NCI-H1092 (cell line): ENCODE measurements at regions not wholly inside any gene's neighbourhood (a gene's known extent, or its start where the extent isn't known, plus 50 kb on each side); places are given as distances from the start of the nearest gene placed in this dataset.

Experiments
- DNase-seq: peaks from one replicate; lab custom pipeline; 2025; lab: John Stamatoyannopoulos, UW

DNA sequence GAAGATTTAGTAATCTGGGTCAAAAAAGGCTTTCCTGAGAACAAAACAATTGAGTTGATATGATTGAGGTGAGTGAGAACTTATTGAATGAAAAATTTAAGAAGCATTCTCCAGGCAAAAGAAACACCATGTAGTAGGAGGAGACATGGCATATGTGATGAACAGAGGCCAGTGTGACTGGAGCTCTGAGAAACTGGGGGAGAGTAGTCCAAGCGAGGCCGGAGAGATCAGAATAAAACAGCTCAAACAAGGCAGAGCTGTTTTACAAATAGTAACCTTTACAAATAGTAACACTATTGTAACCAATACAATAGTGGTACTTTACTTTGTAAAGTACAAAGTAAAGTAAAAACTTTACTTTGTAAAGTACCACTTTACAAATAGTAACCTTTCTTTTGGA is 1159.1 kb downstream of the PCDH9 start:
- DNase-seq = no peak

DNA sequence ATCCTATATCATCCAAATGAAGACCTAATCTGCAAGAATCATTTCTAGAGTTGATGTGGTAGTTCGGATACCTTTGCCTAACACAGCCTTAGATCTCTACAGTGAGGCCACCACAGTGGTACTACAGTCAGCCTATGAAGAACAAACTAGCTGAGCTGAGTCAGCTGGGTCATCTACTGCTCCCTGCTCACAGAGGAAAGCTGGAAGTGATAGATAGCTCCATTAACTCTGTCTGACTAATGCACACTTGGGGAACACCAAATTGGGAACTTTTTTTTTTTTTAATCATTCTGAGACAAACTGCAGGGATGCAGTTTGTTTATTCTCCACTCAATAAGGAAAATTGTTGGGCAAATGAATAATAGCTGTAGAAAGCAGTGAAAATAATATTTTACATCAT is 1160.6 kb downstream of the PCDH9 start:
- no peak for DNase-seq

DNA sequence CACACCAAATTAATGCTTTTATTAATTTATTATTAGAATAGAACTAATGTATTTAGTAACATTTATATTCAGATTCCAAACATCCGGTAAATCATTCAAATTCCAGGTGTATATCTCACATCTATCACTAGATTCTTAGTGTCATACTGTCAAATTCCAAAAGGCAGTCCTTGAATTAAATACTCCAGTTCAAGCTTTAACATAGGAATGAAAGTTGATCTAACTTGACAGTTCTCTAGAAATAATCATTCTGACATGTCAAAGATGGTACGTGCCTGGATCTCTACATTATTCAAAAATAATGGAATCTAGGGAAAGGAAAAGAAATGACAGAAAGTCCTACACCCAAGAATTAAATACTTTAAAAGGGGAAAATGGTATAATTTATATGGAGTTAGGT is 1161.5 kb downstream of the PCDH9 start:
- no peak for DNase-seq

DNA sequence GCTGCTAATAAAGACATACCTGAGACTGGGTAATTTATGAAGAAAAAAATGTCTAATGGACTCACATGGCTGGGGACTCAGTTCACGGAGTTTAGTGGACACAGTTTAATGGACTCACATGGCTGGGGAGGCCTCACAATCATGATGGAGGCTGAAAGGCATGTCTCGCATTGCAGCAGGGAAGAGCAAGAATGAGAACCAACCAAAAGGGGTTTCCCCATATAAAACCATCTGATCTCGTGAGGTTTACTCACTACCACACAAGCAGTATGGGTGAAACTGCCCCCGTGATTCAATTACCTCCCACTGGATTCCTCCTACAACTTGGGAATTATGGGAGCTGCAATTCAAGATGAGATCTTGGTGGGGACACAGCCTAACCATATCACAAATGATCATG is 1181.2 kb downstream of the PCDH9 start:
- DNase-seq = no peak

DNA sequence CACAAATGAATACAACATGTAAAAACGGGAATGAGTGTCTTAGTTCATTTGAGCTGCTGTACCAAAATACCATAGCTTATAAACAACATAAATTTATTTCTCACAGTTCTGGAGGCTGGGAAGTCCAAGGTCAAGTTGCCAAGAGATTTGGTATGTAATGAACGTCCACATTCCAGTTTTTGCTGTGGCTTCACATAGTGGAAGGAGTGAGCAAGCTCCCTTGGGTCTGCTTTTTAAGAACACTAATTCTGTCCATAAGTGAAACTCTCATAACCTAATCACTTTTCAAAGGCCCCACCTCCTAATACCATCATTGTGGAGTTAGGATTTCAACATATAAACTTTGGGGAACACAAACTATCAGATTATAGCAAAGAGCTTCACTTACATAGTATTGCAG is 1189.6 kb downstream of the PCDH9 start:
- no peak for DNase-seq

DNA sequence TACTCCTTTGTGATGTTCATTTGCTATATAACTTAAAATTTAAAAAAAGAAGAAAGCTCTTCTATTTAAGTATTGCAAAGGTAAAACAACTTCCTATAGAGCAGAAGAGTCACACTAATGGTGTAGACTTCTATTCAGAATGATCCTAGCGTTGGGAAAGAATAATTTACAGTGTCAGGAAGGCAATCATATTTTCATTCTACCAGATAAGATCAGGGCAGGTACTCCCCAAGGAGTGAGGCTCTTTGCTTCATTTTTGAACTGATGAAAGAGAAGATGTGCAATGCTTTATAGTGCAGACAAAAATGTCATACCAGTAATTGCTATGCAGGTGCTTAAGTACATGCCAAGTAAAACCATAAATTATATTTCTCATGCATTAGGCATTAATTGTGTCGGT is 1193.0 kb downstream of the PCDH9 start:
- no peak for DNase-seq

DNA sequence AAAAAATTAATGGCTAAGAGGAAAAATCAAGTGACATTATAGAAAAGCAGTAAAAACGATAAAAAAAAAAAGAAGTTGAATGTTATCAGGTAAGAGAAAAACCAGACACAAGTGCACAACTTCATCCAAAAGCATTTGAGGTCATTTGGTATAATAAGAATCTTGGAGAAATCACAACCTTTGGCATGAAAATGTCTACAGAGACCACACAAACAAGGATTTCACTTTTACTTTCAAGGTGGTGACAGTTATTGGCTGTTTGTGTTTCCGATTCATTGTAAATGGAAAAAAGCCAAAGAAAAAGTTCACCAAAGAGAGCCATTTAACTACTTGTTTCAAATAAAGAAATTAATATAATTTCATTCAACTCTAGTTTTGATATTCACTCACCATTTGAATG is 1193.5 kb downstream of the PCDH9 start:
- no peak for DNase-seq

DNA sequence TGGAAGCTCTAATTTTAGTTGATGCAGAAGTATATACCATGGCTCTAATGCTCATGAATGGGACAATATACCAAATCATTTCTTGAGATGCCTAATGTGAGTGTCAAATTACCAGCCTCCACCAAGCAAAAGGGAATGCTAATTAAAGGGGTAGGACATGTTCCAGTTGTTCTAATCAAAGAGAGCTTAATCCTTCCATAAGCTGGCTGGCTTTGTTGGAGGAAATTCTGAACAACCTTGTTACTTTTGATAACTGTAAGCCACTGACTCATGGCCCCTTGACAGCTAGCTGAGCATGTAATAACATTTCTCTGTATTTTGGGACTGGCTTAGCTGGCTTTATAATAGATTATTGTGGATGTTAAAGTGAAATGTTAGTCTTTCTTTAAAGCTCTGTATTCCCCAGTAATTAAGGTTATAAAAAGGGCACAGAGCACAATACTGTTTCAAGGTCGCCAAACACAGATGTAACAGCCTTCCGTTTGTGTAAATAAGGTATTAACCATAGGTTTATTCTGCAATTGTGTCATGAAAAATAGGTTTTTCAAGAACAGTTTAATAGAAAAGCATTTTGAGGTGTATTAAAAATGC is 1194.0 kb downstream of the PCDH9 start:
- no peak for DNase-seq

DNA sequence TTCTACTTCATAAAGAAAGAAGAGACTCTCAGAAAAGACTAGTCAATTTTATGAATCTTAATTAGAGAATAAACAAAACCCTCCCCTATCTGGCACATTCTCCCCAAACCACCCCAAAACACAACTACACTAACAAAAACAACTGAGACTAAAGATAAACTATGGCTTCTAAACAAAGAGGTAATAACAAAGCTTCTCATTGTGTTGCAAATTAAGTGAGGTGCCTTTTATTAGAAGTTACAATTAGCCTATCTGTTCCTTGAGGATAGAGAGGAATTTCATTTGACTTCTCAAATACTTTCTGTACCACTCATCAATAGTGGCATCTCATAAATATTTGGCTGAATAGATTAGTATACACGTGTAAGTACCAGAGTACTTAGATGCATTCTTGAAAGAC is 1196.2 kb downstream of the PCDH9 start:
- no peak for DNase-seq

DNA sequence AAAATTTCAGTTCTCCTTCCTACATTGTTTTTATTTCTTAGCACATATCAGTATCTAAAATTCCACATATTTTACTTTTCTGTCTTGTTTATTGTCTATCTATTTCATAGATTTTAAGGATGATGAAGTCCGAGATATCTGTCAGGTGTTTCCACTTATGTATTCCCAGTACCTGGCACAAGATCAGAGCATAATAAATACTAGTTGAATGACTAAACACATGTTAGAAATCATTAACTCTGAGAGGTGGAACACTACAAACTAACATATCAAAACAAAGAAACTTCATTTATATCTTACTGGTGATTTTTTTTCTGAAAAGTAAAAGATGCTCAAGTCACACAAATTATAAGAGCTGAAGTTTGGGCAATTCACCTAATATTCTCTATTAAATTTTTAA is 1208.3 kb downstream of the PCDH9 start:
- DNase-seq = no peak

DNA sequence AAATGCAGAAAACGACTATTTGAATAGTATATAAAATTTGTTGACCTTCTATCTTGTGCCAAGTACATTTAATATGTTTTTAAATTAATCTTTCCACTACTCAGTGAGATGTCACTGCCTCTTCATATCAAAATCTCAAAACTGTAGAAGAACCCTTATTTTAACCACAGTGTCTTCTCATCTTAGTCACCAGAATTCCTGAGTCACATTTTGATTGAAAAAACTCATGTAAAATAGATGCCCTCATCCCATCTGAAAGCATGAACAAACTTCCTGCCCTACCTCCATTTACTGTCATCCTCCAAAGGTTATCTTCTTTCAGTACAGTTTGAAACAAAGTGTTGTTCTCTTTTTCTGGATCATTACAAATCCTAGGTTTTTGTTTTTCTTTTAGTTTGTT is 1215.4 kb downstream of the PCDH9 start:
- no peak for DNase-seq

DNA sequence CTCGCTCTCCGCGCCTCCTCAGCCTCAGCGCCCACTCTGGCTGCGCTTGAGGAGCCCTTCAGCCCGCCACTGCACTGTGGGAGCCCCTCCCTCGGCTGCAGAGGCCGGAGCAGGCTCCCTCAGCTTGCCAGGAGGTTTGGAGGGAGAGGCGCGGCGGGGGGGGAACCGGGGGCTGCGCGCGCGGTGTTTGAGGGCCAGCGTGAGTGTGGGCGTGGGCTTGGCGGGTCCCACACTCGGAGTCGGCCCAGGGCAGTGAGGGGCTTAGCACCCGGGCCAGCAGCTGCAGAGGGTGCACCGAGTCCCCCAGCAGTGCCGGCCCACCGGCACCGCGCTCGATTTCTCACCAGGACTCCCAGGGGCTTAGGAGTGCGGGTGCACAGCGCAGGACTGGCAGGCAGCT is 1220.9 kb downstream of the PCDH9 start:
- DNase-seq = no peak

DNA sequence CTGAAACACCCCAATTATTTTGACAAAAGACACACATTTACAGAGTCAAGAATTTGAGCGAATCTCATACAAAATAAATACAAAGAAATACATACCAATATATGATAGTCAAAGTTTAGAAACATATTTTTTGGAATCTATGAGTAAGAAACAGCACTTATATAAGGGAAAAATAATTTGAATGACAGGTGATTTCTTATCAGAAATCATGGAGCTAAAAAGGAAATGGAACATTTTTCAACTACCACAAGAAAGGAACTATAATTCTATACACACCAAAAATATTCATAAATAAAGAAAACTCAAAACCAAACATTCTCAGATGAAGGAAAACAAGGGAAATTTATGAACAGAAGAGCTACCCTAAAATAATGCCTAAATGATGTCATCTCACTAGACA is 1226.6 kb downstream of the PCDH9 start:
- no peak for DNase-seq

DNA sequence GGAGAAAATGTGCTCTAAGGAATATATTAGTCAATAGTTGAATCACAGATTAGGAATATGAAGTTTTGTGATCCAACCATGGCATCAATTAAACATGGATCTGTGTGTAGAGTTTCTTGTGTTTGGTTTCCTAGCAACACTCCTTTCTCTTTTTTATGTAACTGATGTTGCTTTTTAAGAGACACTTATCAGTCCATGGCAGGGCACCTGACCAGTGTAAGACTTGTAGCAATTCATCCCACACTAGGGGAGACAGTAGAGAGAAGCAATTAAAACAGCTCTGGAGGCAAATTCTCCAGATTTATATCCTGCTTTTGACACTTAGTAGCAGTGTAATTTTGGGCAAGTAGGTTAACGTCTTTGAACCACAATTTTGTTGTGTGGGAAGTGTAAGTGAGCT is 1229.0 kb downstream of the PCDH9 start:
- no peak for DNase-seq

DNA sequence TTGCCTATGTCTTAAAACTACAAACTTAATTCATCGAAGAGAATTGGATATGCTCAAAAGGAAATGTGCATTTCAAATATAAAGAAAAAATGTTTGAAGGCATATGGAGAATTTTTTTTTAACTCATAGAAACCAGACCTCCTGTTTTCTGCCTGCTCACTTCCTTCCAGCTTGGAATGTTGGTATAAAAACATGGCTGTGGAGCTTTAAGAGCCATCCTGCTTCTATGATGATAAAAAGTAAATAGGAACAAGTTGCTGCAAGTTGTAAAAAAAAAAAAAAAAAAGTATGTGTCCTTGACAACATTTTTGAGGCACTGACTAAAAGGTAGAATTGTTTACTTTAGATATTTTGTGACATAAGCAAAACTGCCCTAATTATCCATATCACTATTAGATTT is 1230.7 kb downstream of the PCDH9 start:
- DNase-seq = no peak

DNA sequence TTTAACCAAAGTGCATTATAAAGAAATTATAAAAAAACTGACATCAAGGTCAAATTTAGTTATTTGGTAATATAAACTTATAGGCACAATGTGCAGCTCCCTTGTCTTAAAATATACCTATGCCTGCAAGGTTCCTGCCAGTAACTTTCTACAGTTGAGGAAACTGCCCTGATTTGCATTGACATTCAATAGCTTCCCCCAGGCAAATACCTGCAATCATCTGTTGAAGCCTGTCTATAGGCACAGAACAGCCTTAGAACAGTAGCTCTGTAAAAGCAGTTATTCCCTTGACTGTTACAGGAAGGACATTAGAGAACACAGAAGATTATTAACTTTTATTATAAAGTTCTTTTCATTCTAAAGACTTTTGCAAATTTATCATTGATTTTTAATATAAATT is 1239.5 kb downstream of the PCDH9 start:
- DNase-seq = no peak

DNA sequence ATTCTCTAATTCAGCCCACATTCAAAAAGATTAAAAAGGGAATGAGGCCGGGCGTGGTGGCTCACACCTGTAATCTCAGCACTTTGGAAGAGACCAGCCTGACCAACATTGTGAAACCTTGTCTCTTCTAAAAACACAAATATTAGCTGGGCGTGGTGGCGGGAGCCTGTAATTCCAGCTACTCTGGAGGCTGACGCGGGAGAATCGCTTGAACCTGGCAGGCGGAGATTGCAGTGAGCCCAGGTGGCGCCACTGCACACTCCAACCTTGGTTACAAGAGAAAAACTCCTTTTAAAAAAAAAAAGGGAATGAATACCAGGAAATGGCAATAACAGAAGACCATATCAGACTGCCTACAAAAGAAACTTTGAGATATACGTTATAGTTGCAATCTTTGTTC is 1244.5 kb downstream of the PCDH9 start:
- no peak for DNase-seq

DNA sequence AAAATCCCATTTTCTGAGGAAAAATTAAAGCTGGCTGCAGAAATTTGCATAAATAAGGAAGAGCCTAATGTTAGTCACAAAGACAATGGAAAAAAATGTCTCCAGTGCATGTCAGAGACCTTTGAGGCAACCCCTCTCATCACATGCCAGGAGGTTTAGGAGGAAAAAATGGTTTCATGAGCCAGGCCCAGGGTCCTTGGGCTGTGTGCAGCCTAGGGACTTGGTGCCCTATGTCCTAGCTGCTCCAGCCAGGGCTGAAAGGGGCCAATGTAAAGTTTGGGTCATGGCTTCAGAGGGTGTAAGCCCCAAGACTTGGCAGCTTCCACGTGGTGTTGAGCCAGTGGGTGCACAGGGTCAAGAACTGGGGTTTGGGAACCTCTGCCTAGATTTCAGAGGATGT is 1252.6 kb downstream of the PCDH9 start:
- no peak for DNase-seq

DNA sequence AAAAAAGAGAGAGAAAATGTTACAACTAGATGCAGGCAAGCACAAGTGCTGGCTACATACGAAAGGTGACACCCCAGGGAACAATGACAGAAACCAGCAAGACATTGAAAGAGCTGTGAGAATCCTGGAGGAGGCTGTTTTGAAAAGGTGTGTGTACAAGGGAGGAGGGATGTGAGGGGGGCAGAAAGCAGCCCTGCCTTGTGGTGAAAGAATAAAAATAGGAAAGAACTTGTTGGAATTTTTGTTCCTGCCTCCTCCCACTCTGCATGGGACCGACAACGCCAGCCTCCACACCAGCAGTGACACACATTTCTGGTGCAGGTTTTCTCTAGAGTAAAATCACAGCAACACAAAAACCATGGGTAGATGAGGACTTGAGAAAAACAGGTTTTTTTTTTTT is 1258.6 kb downstream of the PCDH9 start:
- no peak for DNase-seq

DNA sequence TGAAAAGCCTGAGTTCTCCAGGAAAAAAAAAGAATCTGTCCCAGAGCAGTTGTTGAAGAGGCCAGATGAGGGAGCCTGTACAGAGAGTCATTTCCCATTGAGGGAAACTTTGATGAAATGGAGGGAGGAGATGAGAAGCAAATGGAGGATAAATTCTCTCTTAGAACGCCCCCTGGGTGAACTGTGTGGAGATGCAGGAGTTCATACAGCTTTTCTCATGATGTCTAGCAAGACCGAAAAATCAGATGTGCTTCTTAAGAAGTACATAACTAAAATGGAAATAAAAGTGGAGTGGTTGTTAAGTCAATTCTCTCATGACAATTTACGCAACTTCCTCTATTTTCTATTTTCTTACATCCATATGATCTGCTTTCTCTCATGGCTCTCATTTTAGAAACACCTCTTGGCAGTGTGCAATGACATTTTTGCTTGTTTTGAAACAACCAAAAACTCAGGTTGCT is 1263.1 kb downstream of the PCDH9 start:
- no peak for DNase-seq

DNA sequence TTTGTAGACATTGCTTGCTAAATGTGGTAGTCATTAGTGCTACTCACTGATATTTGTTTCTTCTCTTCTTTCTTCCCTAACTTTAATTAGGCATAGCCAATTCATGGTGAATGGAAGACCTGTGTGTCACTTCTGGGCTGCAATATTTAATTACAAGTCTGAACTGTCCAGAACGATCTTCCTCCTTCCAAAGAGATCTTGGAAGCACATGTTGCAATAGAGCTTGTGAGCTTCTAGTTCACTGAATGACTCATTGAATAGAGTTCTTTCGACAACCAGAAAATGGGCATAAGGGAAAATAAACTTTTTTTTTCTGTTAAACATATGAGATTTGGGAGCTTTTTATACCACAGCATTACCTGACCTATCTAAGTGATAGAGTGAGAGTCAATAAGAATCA is 1264.6 kb downstream of the PCDH9 start:
- DNase-seq = no peak

DNA sequence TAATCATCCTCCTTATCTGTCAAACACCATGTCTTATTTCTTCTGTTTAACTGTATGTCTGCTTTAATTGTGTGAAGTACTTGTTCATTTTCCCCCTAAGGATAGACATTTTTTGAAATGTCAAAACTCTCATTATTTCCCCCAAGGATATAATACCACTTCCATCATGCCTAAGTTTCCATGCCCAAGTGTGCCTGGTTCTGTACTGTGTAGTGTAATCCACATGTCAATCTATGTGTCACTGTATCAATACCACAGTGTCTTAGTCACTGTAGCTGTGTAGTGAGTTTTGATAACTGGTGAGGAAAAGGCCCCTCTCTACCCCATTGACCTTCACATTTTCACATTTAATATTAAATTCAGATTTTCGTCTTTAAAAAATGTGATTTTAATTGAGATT is 1265.5 kb downstream of the PCDH9 start:
- DNase-seq = no peak

DNA sequence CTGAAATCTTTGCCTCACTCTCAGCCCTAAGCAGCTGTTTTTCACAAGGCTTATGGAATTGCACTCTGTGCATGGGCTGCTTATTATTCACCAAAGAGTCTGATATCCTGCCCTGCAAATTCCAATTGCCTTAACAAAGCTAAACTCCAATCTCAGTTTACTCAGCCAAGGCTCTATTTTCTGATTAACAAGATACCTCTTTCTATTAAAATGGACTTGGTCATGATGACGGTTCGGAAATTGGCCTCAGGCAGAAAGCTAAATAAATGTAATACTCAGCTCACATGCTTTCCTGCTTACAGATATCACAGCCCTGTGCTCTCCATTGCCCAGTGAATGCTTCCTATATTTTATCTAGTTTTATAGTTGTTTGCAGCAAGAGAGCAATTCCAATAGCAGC is 1270.8 kb downstream of the PCDH9 start:
- DNase-seq = no peak

DNA sequence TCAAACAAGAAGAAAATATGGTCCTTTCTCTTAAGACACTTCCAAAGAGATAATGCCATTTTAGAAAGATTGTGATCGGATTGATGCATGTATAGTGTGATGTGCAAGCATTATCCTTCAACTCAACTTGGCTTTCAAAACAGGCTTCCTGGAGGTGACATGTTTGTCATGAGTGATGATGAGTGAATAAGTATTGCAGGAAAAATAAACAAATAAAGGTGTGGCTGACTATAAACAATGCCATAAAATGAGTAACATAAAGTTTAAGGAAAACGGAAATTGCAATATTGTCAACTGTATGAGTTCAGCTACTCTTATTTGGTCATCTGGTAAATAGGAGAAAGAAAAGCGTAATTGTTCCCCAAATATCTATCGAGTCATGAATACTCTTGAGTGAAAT is 1283.7 kb downstream of the PCDH9 start:
- no peak for DNase-seq

DNA sequence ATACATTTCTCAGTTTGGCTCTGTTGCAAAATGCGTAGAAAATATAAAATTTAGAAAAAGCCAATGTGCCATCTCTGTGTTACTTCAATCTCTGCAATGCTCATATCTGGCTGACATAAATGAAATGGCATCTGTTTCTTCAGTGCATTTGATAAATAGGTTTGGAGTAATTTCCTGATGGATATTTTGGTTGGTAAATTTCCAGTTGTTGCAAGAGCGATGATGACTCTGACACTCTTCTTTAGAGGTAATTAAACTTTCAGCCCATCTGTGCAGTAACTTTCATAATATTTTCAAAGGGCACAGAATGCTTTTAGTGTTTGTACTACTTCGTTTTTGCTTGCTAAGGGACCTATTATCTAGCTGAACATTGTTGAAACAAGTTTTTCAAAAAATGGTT is 1286.4 kb downstream of the PCDH9 start:
- DNase-seq = no peak
